Kidney (tissue), 13 donors: ENCODE measurements at regions not wholly inside any gene's neighbourhood (a gene's known extent, or its start where the extent isn't known, plus 50 kb on each side); places are given as distances from the start of the nearest gene placed in this dataset.

Experiments
- DNase-seq, 5 donors: peaks; one replicate each; pipeline ENCODE4 v3.0.0-alpha.2; 2013 to 2020
- FAIRE-seq: peaks from 2 replicates; lab custom pipeline; 2012; peaks lifted over from hg19 to GRCh38; lab: Jason Lieb, UNC
- H3K27ac ChIP-seq, 2 donors: one replicate each; pipeline ENCODE4 v1.7.0; 2013; ENCODE audit warnings: low read depth in 2 of 2, low read length in 2 of 2, inconsistent platforms in 1 of 2
- H3K27me3 ChIP-seq: one replicate; pipeline ENCODE4 v1.7.1; 2013; ENCODE audit warnings: low read length, inconsistent platforms; ENCODE audit not compliant: control insufficient read depth, insufficient read depth
- H3K36me3 ChIP-seq, 3 donors: one replicate each; pipeline versions ENCODE4 v1.7.0 to v1.7.1; 2013; ENCODE audit warnings: low read length in 3 of 3, control low read depth in 1 of 3, inconsistent platforms in 1 of 3; ENCODE audit not compliant: insufficient read depth in 3 of 3, control insufficient read depth in 2 of 3
- H3K4me1 ChIP-seq, 3 donors: one replicate each; pipeline versions ENCODE4 v1.7.0 to v1.7.1; 2013; ENCODE audit warnings: low read length in 3 of 3, inconsistent platforms in 1 of 3, low read depth in 1 of 3; ENCODE audit not compliant: control insufficient read depth in 2 of 3, insufficient read depth in 2 of 3
- H3K4me3 ChIP-seq, 3 donors: one replicate each; pipeline versions ENCODE4 v1.7.0 to v1.8.1; 2013; ENCODE audit warnings: low read length in 3 of 3, control low read depth in 1 of 3, inconsistent platforms in 1 of 3
- H3K9ac ChIP-seq, 3 donors: one replicate each; pipeline versions ENCODE4 v1.7.0 to v1.7.1; 2013; ENCODE audit warnings: low read length in 3 of 3, control low read depth in 1 of 3, inconsistent platforms in 1 of 3
- H3K9me3 ChIP-seq, 3 donors: one replicate each; pipeline versions ENCODE4 v1.7.0 to v1.7.1; 2013; ENCODE audit warnings: low read length in 3 of 3, control low read depth in 1 of 3, inconsistent platforms in 1 of 3; ENCODE audit not compliant: control insufficient read depth in 2 of 3, insufficient read depth in 1 of 3
- intact Hi-C: fragments of 100-400 bp; cut with DNase I; formaldehyde crosslinking; loops from one replicate; pipeline ENCODE4 v1.11.1; 2022
- TF ChIP-seq, protein P1 (sequence below): IDR thresholded peaks from 3 replicates; pipeline ENCODE4 v1.5.1; 2012; ENCODE audit warnings: mild to moderate bottlenecking, moderate library complexity, borderline replicate concordance; ENCODE audit not compliant: insufficient read depth; ENCODE audit errors: extremely low read depth
- donor health status: control.
- donor health status: control.
- donor health status: control.
- donor health status: control.
- donor health status: control.
- donor health status: DM: yes; HTN: yes; CAD: no.
- donor health status: Normal renal cell carcinoma (clear cell type).

DNA sequence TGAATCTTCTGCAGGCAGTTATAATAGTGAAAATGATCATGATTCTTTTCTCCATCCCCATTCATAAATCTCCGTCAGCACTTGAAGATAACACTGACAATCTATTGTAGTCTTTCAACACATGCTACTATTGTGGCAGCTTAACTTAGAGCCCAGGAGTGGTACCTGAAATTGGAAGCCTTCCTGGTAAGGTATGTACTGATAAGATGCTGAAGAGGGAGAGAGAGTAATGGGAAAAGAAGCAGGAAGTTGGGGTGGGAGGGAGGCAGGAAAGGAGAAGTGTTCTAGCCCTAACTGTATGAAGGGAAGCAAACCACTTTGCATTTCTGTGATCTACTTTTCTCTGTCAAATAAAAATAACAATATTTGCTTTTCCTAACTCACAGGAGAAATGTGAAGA, 197.4 kb upstream of the RORA start:
- no peaks in the 10 kb centered on the region for H3K36me3 ChIP-seq
- no peak overlapping the region for H3K4me3 ChIP-seq

DNA sequence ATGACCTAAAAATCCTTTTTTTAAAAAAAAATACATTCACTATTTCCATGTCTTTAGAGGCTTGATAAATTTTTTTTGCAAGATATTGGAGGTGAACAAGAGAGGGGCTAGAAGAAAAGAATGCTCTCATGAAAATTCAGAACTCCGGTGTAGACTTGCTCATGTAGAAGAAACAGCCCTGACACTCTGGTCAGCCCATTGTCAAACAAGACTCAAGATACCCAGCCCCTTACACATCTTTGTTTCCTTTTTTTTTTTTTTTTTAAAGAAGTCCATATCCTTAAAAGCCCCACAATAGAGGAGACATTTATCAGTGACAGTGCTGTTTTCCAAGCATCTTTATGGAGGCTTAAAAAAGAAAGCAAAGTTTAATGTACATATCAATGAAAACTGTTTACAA, 196.8 kb upstream of the RORA start:
- DNase-seq (no peak), FAIRE-seq (no peak)
- Histone ChIP-seq H3K36me3 (no peaks in the 10 kb centered on the region), H3K4me1 (no peaks in the 10 kb centered on the region), H3K4me3 (no peak overlapping the region), H3K27me3 (no peaks in the 10 kb centered on the region), H3K9me3 (no peaks in the 10 kb centered on the region), H3K27ac (no peak overlapping the region), H3K9ac (no peak overlapping the region)
- TF ChIP-seq, protein P1, sequence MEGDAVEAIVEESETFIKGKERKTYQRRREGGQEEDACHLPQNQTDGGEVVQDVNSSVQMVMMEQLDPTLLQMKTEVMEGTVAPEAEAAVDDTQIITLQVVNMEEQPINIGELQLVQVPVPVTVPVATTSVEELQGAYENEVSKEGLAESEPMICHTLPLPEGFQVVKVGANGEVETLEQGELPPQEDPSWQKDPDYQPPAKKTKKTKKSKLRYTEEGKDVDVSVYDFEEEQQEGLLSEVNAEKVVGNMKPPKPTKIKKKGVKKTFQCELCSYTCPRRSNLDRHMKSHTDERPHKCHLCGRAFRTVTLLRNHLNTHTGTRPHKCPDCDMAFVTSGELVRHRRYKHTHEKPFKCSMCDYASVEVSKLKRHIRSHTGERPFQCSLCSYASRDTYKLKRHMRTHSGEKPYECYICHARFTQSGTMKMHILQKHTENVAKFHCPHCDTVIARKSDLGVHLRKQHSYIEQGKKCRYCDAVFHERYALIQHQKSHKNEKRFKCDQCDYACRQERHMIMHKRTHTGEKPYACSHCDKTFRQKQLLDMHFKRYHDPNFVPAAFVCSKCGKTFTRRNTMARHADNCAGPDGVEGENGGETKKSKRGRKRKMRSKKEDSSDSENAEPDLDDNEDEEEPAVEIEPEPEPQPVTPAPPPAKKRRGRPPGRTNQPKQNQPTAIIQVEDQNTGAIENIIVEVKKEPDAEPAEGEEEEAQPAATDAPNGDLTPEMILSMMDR = no peak
- intact Hi-C loops = no loop called here

More for the DNA sequence above, 197.4 kb upstream of the RORA start:
- no peak for FAIRE-seq
- DNase-seq = no peak
- H3K27me3 ChIP-seq = no peaks in the 10 kb centered on the region
- H3K27ac ChIP-seq = no peak overlapping the region
- no peaks in the 10 kb centered on the region for H3K4me1 ChIP-seq
- intact Hi-C loops = no loop called here
- no peaks in the 10 kb centered on the region for H3K9me3 ChIP-seq
- no peak overlapping the region for H3K9ac ChIP-seq
- TF ChIP-seq, protein P1 = no peak

DNA sequence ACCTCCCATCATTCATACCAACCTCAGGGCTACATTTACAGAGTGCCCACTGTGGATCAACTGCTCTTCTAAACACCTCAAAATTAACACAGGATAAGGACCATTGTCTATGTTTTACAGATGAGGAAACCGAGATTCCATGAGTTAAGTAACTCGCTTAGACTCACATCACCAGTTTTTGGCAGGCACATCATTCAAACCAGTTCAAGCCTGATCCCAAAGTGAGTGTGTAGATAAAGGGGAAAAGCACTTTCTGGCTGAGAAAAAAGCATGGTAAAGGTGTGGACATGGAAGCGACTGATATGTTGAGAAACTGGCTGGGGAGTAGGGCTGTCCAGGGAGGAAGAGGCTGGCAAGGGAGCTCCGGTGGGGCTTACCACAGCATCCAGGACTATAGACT, 193.7 kb upstream of the RORA start:
- Histone ChIP-seq H3K9ac (no peak overlapping the region), H3K27ac (no peak overlapping the region), H3K4me1 (no peaks in the 10 kb centered on the region), H3K4me3 (no peak overlapping the region), H3K9me3 (no peaks in the 10 kb centered on the region), H3K27me3 (no peaks in the 10 kb centered on the region), H3K36me3 (no peaks in the 10 kb centered on the region)
- DNase-seq (no peak), FAIRE-seq (no peak)
- intact Hi-C loops = no loop called here
- TF ChIP-seq, protein P1 = no peak

DNA sequence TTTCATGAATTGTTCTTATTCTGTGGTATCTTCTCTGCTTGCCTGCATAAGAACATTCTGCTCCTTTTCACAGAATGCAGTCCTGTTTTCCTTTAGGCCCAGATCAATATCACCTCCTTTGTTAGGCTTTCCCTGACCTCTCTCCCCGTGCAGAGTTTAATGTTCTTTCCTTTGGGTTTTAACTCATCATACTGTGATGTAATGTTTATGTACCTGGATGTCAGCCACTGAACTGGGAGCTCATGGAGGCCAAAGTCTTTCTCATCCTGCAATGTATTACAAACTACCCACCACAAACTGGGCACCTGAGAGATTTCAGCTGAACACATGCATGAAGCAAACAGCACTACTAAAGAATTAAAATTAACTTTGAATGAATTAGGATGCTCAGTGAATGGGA, 192.8 kb upstream of the RORA start:
- no peak overlapping the region for H3K9ac ChIP-seq
- H3K36me3 ChIP-seq = no peaks in the 10 kb centered on the region
- intact Hi-C loops = no loop called here
- no peaks in the 10 kb centered on the region for H3K27me3 ChIP-seq
- no peak overlapping the region for H3K4me3 ChIP-seq
- DNase-seq = no peak
- no peaks in the 10 kb centered on the region for H3K4me1 ChIP-seq
- TF ChIP-seq, protein P1 = no peak
- H3K27ac ChIP-seq = no peak overlapping the region
- no peaks in the 10 kb centered on the region for H3K9me3 ChIP-seq
- FAIRE-seq = no peak
